Gastroesophageal sphincter (tissue), 3 donors: ENCODE measurements at regions not wholly inside any gene's neighbourhood (a gene's known extent, or its start where the extent isn't known, plus 50 kb on each side); places are given as distances from the start of the nearest gene placed in this dataset.

ENCODE experiments used
- EP300 ChIP-seq: sonication (generic); formaldehyde crosslinking; IDR thresholded peaks from one replicate; pipeline ENCODE4 v1.6.1; 2017; ENCODE audit warnings: antibody characterized with exemption, mild to moderate bottlenecking
- POLR2A ChIP-seq, 2 donors: fragments of 450-650 bp; IDR thresholded peaks; one replicate each; pipeline ENCODE4 v1.6.1; 2017; ENCODE audit warnings: antibody characterized with exemption in 2 of 2, mild to moderate bottlenecking in 2 of 2, moderate library complexity in 1 of 2
- TF ChIP-seq, protein P1 (sequence below), 4 experiments: fragments of 200-600 bp in 2 of 4; fragments of 450-650 bp in 2 of 4; sonication (generic) in 1 of 4; IDR thresholded peaks; one replicate each; pipeline ENCODE4 v1.5.1; 2017 to 2019; ENCODE audit warnings: antibody characterized with exemption in 4 of 4, mild to moderate bottlenecking in 2 of 4, moderate library complexity in 2 of 4

DNA sequence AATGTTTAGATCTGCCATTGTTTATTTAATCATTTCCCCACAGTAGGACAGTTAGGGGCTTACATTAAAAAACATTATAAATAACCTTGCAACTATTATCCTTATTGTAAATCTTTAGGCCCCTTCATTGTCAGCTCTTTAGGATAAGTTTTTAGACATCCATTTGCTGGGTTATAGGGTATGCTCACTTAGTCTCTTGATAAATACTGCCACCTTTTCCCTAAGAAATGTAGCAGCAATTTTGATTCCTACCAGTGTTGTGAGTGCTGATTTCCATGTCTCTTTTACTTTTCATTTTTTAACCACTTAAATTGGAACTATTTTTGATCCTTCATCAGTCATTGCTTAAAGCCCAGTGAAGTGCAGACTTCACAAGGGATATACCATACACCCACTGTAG, 94.4 kb downstream of the AVPR1A start:
- TF ChIP-seq, protein P1, sequence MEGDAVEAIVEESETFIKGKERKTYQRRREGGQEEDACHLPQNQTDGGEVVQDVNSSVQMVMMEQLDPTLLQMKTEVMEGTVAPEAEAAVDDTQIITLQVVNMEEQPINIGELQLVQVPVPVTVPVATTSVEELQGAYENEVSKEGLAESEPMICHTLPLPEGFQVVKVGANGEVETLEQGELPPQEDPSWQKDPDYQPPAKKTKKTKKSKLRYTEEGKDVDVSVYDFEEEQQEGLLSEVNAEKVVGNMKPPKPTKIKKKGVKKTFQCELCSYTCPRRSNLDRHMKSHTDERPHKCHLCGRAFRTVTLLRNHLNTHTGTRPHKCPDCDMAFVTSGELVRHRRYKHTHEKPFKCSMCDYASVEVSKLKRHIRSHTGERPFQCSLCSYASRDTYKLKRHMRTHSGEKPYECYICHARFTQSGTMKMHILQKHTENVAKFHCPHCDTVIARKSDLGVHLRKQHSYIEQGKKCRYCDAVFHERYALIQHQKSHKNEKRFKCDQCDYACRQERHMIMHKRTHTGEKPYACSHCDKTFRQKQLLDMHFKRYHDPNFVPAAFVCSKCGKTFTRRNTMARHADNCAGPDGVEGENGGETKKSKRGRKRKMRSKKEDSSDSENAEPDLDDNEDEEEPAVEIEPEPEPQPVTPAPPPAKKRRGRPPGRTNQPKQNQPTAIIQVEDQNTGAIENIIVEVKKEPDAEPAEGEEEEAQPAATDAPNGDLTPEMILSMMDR (IDR thresholded peaks at IDR 0.05), result no peak
- no peak for TF ChIP-seq EP300
- no peak for TF ChIP-seq POLR2A (IDR thresholded peaks at IDR 0.05)
